Kidney (tissue), 13 donors: ENCODE measurements at regions not wholly inside any gene's neighbourhood (a gene's known extent, or its start where the extent isn't known, plus 50 kb on each side); places are given as distances from the start of the nearest gene placed in this dataset.

Experiments
- DNase-seq, 5 donors: peaks; one replicate each; pipeline ENCODE4 v3.0.0-alpha.2; 2013 to 2020
- FAIRE-seq: peaks from 2 replicates; lab custom pipeline; 2012; peaks lifted over from hg19 to GRCh38; lab: Jason Lieb, UNC
- H3K27ac ChIP-seq, 2 donors: one replicate each; pipeline ENCODE4 v1.7.0; 2013; ENCODE audit warnings: low read depth in 2 of 2, low read length in 2 of 2, inconsistent platforms in 1 of 2
- H3K27me3 ChIP-seq: one replicate; pipeline ENCODE4 v1.7.1; 2013; ENCODE audit warnings: low read length, inconsistent platforms; ENCODE audit not compliant: control insufficient read depth, insufficient read depth
- H3K36me3 ChIP-seq, 3 donors: one replicate each; pipeline versions ENCODE4 v1.7.0 to v1.7.1; 2013; ENCODE audit warnings: low read length in 3 of 3, control low read depth in 1 of 3, inconsistent platforms in 1 of 3; ENCODE audit not compliant: insufficient read depth in 3 of 3, control insufficient read depth in 2 of 3
- H3K4me1 ChIP-seq, 3 donors: one replicate each; pipeline versions ENCODE4 v1.7.0 to v1.7.1; 2013; ENCODE audit warnings: low read length in 3 of 3, inconsistent platforms in 1 of 3, low read depth in 1 of 3; ENCODE audit not compliant: control insufficient read depth in 2 of 3, insufficient read depth in 2 of 3
- H3K4me3 ChIP-seq, 3 donors: one replicate each; pipeline versions ENCODE4 v1.7.0 to v1.8.1; 2013; ENCODE audit warnings: low read length in 3 of 3, control low read depth in 1 of 3, inconsistent platforms in 1 of 3
- H3K9ac ChIP-seq, 3 donors: one replicate each; pipeline versions ENCODE4 v1.7.0 to v1.7.1; 2013; ENCODE audit warnings: low read length in 3 of 3, control low read depth in 1 of 3, inconsistent platforms in 1 of 3
- H3K9me3 ChIP-seq, 3 donors: one replicate each; pipeline versions ENCODE4 v1.7.0 to v1.7.1; 2013; ENCODE audit warnings: low read length in 3 of 3, control low read depth in 1 of 3, inconsistent platforms in 1 of 3; ENCODE audit not compliant: control insufficient read depth in 2 of 3, insufficient read depth in 1 of 3
- intact Hi-C: fragments of 100-400 bp; cut with DNase I; formaldehyde crosslinking; loops from one replicate; pipeline ENCODE4 v1.11.1; 2022
- TF ChIP-seq, protein P1 (sequence below): IDR thresholded peaks from 3 replicates; pipeline ENCODE4 v1.5.1; 2012; ENCODE audit warnings: mild to moderate bottlenecking, moderate library complexity, borderline replicate concordance; ENCODE audit not compliant: insufficient read depth; ENCODE audit errors: extremely low read depth
- donor health status: control.
- donor health status: control.
- donor health status: control.
- donor health status: control.
- donor health status: control.
- donor health status: DM: yes; HTN: yes; CAD: no.
- donor health status: Normal renal cell carcinoma (clear cell type).

DNA sequence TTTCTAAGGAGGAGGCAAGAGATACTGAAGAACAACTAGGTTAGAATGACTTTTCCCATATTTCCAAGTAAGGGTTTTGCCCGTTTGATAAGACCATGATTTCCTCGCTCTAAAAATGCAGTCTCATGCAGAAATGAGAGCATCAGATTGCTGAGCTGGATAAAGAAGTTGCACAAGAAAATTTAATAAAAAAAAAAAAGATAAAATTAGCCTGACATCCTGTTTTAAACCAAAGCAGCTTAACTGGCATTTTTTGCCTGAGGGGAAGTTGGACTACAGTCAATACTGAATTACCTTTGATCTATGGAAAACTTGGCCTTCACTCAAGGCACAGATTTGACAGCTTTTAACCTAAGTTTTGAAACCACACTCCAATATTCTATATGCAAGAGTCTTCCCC, 208.4 kb downstream of the GASK1B start:
- intact Hi-C loops: no loop called here

DNA sequence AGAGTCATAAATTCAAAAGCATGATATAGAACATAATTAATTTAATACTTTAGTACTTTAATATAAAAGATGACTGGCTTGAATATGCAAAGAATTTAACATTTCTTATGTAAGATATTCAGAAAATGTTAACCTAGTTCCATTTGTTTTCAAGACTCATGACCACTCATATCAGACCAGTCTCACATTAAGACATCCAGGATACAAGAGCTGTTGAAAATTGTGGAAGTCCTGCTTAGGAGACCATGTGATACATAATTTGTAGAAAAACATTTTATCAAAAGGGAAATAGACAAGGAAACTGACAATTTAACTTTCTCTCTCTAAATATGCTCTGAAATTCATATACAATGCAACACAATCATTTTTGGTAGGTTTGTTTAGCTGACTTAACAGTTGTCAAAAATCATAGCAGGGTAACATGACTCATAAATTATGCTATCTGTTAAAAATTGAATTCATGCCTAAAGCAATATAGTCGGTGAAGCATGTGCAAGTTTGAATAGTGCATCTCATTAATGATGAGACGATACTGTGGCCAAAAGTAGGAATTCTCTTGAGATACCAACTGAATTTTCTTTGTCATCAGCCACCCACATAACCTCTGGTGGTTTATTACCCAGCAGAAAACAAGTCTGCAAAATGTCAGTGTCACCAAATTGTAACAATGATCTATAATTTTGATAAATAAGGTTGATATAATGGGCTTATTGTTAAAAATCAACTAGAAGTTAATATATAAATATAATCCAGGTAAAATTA, 211.4 kb downstream of the GASK1B start:
- Histone ChIP-seq H3K27ac (no peak overlapping the region), H3K27me3 (no peaks in the 10 kb centered on the region), H3K36me3 (no peaks in the 10 kb centered on the region), H3K4me1 (no peaks in the 10 kb centered on the region), H3K9me3 (no peaks in the 10 kb centered on the region), H3K9ac (no peak overlapping the region), H3K4me3 (no peak overlapping the region)
- intact Hi-C loops: no loop called here
- TF ChIP-seq, protein P1, sequence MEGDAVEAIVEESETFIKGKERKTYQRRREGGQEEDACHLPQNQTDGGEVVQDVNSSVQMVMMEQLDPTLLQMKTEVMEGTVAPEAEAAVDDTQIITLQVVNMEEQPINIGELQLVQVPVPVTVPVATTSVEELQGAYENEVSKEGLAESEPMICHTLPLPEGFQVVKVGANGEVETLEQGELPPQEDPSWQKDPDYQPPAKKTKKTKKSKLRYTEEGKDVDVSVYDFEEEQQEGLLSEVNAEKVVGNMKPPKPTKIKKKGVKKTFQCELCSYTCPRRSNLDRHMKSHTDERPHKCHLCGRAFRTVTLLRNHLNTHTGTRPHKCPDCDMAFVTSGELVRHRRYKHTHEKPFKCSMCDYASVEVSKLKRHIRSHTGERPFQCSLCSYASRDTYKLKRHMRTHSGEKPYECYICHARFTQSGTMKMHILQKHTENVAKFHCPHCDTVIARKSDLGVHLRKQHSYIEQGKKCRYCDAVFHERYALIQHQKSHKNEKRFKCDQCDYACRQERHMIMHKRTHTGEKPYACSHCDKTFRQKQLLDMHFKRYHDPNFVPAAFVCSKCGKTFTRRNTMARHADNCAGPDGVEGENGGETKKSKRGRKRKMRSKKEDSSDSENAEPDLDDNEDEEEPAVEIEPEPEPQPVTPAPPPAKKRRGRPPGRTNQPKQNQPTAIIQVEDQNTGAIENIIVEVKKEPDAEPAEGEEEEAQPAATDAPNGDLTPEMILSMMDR: no peak
- FAIRE-seq (no peak), DNase-seq (no peak)

More for the DNA sequence above, 208.4 kb downstream of the GASK1B start:
- Histone ChIP-seq H3K27ac (no peak overlapping the region), H3K9me3 (no peaks in the 10 kb centered on the region), H3K27me3 (no peaks in the 10 kb centered on the region), H3K36me3 (no peaks in the 10 kb centered on the region), H3K4me3 (no peak overlapping the region), H3K4me1 (no peaks in the 10 kb centered on the region), H3K9ac (no peak overlapping the region)
- DNase-seq (no peak), FAIRE-seq (no peak)
- TF ChIP-seq, protein P1: no peak

DNA sequence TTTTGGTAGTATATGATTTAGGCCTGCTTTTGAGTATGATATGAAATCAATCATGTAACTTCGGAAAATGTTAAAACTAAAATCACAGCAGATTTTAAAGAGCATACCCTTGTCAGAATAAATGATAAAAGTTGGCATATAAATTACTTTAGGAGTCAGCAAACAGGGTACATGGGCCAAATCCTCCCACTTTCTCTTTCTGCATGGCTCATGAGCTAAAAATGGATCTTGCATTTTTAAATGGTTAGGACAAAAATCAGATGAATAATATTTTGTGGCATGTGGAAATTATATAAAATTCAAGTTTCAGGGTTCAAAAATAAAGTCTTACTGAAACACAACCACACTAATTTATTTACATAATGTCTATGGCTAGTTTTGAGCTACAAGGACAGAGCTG, 214.9 kb downstream of the GASK1B start:
- Histone ChIP-seq H3K4me3 (no peak overlapping the region), H3K27ac (no peak overlapping the region), H3K4me1 (no peaks in the 10 kb centered on the region), H3K27me3 (no peaks in the 10 kb centered on the region), H3K36me3 (no peaks in the 10 kb centered on the region), H3K9me3 (no peaks in the 10 kb centered on the region), H3K9ac (no peak overlapping the region)
- intact Hi-C loops: no loop called here
- FAIRE-seq (no peak), DNase-seq (no peak)
- TF ChIP-seq, protein P1: no peak

DNA sequence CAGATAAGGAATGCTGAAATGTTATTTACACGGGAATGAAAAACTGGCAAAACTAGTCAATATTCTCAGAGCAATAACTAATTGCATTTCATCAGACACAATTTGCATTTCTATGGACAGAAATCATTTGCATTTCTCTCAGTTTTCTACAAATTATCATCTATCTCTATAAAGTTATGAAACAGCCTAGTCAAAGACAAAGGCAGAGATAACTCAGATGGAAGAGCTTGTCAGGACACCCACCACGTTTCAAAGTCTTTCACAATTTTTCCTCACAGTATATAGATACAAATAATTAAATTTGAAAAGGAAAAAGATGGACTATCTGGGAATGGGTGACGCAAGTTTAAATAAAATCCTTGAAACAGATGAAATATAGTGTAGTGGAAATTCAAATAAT, 230.8 kb downstream of the GASK1B start:
- Histone ChIP-seq H3K9ac (no peak overlapping the region), H3K9me3 (no peaks in the 10 kb centered on the region), H3K4me3 (no peak overlapping the region), H3K27me3 (no peaks in the 10 kb centered on the region), H3K27ac (no peak overlapping the region), H3K36me3 (no peaks in the 10 kb centered on the region), H3K4me1 (no peaks in the 10 kb centered on the region)
- FAIRE-seq (no peak), DNase-seq (no peak)
- intact Hi-C loops: no loop called here
- TF ChIP-seq, protein P1: no peak
